Skeletal muscle satellite cell (primary cell): ENCODE measurements at regions not wholly inside any gene's neighbourhood (a gene's known extent, or its start where the extent isn't known, plus 50 kb on each side); places are given as distances from the start of the nearest gene placed in this dataset.

Experiments used
- H3K27me3 ChIP-seq: 2 replicates; pipeline ENCODE4 v1.7.0; 2013; ENCODE audit warnings: low read length; ENCODE audit not compliant: control insufficient read depth, insufficient read depth
- H3K36me3 ChIP-seq: 2 replicates; pipeline ENCODE4 v1.7.0; 2013; ENCODE audit warnings: mild to moderate bottlenecking, control low read depth, low read length; ENCODE audit not compliant: insufficient read depth
- H3K4me1 ChIP-seq: 2 replicates; pipeline ENCODE4 v1.7.0; 2013; ENCODE audit warnings: low read length; ENCODE audit not compliant: control insufficient read depth, insufficient read depth
- H3K4me2 ChIP-seq: 2 replicates; pipeline ENCODE4 v1.7.0; 2013; ENCODE audit warnings: mild to moderate bottlenecking, low read length
- H3K4me3 ChIP-seq: 2 replicates; pipeline ENCODE4 v1.7.0; 2013; ENCODE audit warnings: low read length
- H3K9ac ChIP-seq: 2 replicates; pipeline ENCODE4 v1.7.0; 2013; ENCODE audit warnings: mild to moderate bottlenecking, low read depth, low read length, moderate library complexity
- H3K9me3 ChIP-seq: replicated peaks from 2 replicates; pipeline ENCODE4 v1.7.0; 2013; ENCODE audit warnings: mild to moderate bottlenecking, control low read depth, low read length

DNA sequence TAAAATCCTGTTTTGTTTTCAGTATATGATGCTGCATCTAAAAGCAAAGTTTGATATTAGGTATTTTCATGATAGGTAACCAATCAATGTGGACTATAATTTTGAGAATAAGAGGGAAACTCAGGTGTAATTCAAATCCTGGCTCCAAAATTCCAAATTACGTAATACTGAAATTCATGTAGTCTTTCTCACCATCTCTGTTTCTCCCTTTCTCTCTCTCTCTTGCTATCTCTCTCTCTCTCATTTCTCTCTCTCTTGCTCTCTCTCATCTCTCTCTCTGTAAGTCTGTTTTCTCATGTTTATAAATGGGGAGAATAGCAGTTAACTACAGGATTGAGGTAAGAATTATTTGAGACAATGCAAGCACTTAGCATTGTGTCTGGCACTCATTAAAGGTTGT is 401.1 kb upstream of the TLE4 start:
- no peaks in the 10 kb centered on the region for H3K9me3 ChIP-seq
- H3K27me3 ChIP-seq = no peaks in the 10 kb centered on the region
- H3K4me3 ChIP-seq = no peak overlapping the region
- no peak overlapping the region for H3K4me2 ChIP-seq
- no peaks in the 10 kb centered on the region for H3K4me1 ChIP-seq
- no peaks in the 10 kb centered on the region for H3K36me3 ChIP-seq
- no peak overlapping the region for H3K9ac ChIP-seq

DNA sequence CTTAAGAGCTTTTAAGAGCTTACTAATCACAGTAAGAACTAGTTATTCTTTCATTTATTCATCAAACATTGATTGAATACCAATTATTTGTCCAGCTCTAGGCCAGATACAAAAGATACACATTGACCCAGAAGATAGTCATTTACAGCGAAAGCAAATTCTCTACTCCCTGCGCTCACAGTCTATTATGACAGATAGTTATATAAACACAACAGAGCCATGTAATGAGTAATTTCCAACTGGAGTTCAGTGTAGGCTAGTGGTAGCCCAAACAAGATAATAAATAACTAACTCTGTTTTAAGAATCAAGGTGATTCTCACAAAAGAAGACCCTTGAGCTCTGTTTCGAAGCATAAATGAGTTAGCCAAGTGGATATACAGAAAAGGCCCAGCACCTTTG is 397.8 kb upstream of the TLE4 start:
- Histone ChIP-seq H3K27me3 (no peaks in the 10 kb centered on the region), H3K9me3 (no peaks in the 10 kb centered on the region), H3K36me3 (no peaks in the 10 kb centered on the region), H3K4me3 (no peak overlapping the region), H3K4me2 (no peak overlapping the region), H3K4me1 (no peaks in the 10 kb centered on the region), H3K9ac (no peak overlapping the region)

DNA sequence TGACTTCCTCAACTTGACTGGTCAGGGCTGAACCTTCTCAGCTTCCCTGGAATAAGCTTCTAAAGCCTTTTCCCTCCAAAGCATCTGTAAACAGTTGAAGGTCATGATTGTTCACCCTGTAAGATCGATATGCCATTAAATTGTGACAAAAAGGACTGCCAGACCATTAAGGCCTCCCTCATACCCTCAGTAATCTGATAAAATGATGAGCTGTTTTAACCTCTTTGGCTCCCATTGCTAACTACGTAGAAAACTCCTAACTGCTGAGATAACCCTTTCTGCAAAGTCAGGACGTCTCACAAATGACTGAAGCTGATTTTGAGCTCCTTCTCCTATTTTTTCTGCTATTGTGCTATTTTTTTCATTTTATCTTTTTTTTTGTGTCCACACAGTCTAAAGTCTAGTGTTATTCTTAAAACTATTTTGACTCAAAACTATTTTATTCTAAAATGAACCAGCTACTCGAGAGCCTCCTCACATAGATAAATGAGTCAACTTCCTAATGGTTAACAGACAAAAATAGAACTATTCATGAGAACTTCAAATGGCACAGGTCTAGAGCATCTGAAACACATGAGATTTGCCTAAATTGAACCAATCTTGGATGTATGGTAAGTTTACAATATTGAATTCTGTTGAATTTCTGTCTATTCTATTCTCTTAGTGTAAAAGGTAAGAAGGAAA is 395.6 kb upstream of the TLE4 start:
- no peaks in the 10 kb centered on the region for H3K4me1 ChIP-seq
- no peaks in the 10 kb centered on the region for H3K9me3 ChIP-seq
- no peak overlapping the region for H3K4me3 ChIP-seq
- no peak overlapping the region for H3K4me2 ChIP-seq
- H3K9ac ChIP-seq = no peak overlapping the region
- H3K27me3 ChIP-seq = no peaks in the 10 kb centered on the region
- H3K36me3 ChIP-seq = no peaks in the 10 kb centered on the region

DNA sequence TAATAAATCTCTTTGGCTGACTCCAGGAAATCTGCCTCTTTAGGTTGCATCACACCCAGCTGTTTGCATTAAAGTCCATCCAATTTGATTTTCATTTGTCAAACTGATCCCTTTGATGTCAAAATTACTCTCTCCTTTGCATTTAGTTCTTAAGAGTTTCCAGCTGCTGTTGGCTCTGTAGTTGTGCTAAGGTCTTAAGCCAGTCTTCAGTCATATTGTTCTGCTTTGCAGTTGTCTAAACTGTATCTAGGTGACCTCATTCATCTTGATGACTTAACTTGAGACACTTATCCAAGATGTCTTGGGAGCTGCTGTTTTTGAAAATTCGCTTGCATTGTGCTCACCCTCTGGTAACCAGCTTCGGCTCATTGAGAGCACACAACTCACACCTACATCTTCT is 386.9 kb upstream of the TLE4 start:
- H3K4me2 ChIP-seq = no peak overlapping the region
- peaks cover 7% of the 10 kb centered on the region for H3K4me1 ChIP-seq
- H3K4me3 ChIP-seq = no peak overlapping the region
- H3K9ac ChIP-seq = no peak overlapping the region
- H3K9me3 ChIP-seq = no peaks in the 10 kb centered on the region
- H3K36me3 ChIP-seq = no peaks in the 10 kb centered on the region
- H3K27me3 ChIP-seq = no peaks in the 10 kb centered on the region

DNA sequence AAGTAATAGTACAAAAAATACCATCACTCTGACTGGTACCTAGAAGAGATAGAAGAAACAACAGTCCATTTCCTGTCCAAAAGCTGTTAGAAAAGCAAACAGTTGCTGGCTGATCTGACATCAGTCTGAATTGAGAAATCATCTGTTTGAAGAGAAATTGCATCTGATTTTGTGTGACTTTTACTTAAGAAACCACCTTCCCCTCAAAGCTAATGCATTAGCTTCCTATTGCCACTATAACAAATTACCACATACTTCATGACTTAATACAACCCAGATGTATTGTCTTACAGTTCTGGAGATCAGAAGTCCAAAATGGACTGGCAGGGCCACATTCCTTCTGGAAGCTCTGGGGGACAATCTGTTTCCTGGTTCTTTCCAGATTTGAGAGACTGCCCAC is 385.9 kb upstream of the TLE4 start:
- Histone ChIP-seq H3K27me3 (no peaks in the 10 kb centered on the region), H3K36me3 (no peaks in the 10 kb centered on the region), H3K9ac (no peak overlapping the region), H3K4me2 (no peak overlapping the region), H3K9me3 (no peaks in the 10 kb centered on the region), H3K4me1 (peaks cover 8% of the 10 kb centered on the region), H3K4me3 (no peak overlapping the region)

DNA sequence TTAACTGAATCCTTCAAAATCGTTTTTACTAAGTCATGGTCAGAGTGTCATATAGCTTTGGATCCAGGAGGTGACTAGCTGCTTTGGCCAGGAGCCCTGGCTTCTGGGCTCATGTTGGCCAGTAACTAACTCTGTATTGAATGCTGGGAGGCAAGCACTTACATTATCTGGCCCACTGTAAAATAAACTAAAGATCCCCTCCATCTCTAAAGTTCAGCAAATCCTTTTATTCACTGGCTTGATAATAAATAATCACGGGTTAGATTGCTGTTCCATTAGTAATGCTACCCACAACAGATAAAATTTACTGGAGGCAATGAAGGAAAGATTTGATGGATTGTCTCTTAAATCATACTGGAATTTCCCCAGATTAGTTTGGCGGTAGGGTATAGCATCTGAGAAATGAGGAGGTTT is 382.2 kb upstream of the TLE4 start:
- no peak overlapping the region for H3K4me3 ChIP-seq
- no peak overlapping the region for H3K4me2 ChIP-seq
- no peak overlapping the region for H3K9ac ChIP-seq

DNA sequence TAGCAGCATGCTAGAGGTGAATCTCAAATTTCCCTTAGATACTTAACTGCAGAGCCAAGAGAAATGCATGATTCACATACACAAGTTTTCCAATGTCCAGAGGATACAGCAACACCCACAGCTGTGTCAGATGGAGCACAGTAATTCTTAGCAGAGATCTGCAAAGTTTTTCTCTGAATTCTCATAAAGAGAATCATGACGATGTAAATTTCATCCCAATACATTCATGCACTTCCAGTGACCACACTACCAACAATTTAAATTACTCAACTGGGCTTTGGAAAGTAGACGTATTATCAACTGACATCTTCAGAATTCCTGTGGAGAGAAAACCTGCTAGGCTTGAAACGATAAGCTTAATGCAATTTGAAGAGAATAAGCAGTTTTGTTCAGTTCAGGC is 378.8 kb upstream of the TLE4 start:
- Histone ChIP-seq H3K4me3 (no peak overlapping the region), H3K9me3 (no peaks in the 10 kb centered on the region), H3K4me2 (no peak overlapping the region), H3K9ac (no peak overlapping the region), H3K27me3 (no peaks in the 10 kb centered on the region), H3K36me3 (no peaks in the 10 kb centered on the region), H3K4me1 (peaks cover 16% of the 10 kb centered on the region)

More for the DNA sequence above, 382.2 kb upstream of the TLE4 start:
- H3K36me3 ChIP-seq = no peaks in the 10 kb centered on the region
- H3K27me3 ChIP-seq = no peaks in the 10 kb centered on the region
- H3K9me3 ChIP-seq = no peaks in the 10 kb centered on the region
- peaks cover 8% of the 10 kb centered on the region for H3K4me1 ChIP-seq

DNA sequence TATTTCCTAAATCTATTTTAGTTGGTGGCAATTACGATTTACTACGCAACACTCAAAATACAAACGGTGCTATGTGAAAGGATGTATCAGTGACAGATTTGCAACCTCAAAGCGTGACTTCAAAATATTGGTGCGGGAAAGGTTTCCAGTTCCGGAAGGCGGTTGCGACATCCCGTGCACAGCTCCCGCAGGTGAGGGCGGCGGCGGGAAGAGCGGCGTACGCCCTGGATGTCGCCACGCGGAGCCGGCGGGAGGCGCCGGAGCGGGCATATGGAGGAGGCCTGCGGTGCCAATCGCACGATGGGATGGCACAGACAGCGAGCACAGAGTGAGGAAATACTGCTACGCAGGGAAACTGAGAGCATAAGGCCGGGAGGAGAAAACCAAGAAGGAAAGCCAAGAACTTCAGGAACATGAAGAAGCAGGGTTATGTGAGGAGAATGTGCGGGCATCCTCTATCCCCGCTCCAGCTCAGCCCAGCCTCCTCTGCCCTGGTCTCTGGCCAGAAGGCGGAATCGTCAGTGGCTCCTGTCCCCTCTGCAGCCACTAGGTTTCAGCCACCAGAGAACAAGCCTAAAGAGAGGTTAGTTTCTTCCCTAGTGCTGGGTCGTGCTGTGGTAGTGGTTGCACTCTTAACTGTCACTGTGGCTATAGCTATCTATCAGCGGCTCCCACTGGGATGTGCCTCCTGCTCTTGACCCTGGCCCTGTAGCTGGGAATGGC is 378.1 kb upstream of the TLE4 start:
- no peak overlapping the region for H3K9ac ChIP-seq
- H3K27me3 ChIP-seq = no peaks in the 10 kb centered on the region
- no peak overlapping the region for H3K4me2 ChIP-seq
- H3K36me3 ChIP-seq = no peaks in the 10 kb centered on the region
- H3K4me3 ChIP-seq = no peak overlapping the region
- H3K4me1 ChIP-seq = peaks cover 16% of the 10 kb centered on the region
- no peaks in the 10 kb centered on the region for H3K9me3 ChIP-seq

DNA sequence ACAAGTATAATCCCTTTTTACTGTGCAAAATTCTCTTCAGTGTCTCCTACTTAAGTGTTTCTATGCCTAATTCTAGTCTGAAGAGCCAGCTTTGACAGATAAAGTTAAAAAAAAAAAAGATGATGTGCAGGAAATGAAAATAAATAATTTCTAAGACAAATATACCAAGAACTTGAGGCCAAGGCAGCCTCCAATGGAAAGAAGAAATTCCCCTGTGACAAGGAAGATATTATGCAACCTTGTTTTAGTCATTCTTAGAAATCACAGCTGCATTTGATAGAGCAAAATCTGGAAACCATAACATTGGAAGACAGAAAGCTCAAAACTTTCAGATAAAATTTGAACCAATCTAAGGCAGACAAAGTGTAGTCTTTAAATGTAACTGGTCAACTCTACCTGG is 375.9 kb upstream of the TLE4 start:
- H3K4me1 ChIP-seq = peaks cover 8% of the 10 kb centered on the region
- no peak overlapping the region for H3K4me3 ChIP-seq
- no peaks in the 10 kb centered on the region for H3K9me3 ChIP-seq
- no peak overlapping the region for H3K9ac ChIP-seq
- H3K27me3 ChIP-seq = no peaks in the 10 kb centered on the region
- no peaks in the 10 kb centered on the region for H3K36me3 ChIP-seq
- no peak overlapping the region for H3K4me2 ChIP-seq

DNA sequence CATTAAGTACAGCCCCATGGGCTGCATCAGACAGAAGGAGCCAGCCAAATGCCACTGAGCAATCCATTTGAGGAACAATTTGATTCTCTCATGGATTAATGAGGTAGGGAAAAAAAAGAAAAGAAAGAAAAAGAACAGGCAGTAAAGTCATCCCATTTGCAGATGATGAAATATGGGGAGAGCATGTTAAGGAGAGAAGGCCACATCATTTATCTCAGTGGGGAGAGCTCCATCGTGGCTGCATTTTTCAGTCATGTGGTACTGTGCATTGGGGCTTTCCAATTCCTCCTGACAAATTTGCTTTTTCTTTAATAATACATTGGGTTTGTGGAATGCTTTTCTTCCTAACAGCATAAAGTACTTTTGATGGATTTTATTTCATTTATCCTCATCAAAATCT is 375.2 kb upstream of the TLE4 start:
- Histone ChIP-seq H3K4me3 (no peak overlapping the region), H3K9me3 (no peaks in the 10 kb centered on the region), H3K9ac (no peak overlapping the region), H3K27me3 (no peaks in the 10 kb centered on the region), H3K4me2 (no peak overlapping the region), H3K36me3 (no peaks in the 10 kb centered on the region), H3K4me1 (peaks cover 8% of the 10 kb centered on the region)

DNA sequence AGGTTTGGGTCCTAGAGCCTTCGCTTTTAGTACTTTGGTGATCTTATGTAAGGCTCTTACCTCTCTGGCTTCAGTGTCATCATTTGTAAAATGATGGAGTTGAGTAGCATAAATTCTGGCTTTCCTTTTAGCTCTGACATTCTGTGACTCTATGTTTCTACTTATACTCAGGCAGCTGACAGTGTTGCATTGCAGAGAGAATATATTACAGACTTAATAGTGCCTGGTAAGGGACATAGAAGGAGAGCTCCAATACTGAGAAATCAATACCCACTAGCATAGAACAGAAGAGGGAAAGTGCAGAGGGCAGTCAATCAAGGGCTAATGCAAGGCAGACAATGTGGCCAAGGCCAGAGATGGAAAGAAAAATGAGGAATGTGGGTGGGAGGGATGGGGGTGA is 371.4 kb upstream of the TLE4 start:
- no peaks in the 10 kb centered on the region for H3K27me3 ChIP-seq
- H3K36me3 ChIP-seq = no peaks in the 10 kb centered on the region
- H3K4me1 ChIP-seq = peaks cover 8% of the 10 kb centered on the region

DNA sequence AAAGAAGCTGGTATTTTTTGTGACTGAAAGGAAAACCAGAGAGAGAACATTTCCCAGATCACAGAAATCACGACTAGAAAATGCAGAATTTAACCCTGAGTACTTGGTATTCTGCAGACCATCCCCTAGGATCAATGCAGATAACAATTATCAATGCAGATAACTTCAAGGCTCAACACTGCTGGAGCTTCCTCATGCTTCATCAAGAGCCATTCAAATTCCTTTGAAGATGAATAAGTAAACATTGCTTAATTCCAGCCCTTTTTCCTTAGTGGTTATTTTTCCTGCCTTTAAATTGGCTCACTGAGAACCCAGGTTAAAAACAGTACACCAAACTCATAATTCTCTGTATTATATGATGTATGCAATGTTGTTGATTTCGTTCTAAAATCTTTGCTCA is 370.1 kb upstream of the TLE4 start:
- no peak overlapping the region for H3K4me3 ChIP-seq
- no peaks in the 10 kb centered on the region for H3K27me3 ChIP-seq
- no peak overlapping the region for H3K9ac ChIP-seq
- no peak overlapping the region for H3K4me2 ChIP-seq
- H3K36me3 ChIP-seq = no peaks in the 10 kb centered on the region
- H3K9me3 ChIP-seq = no peaks in the 10 kb centered on the region
- H3K4me1 ChIP-seq = no peaks in the 10 kb centered on the region

More for the DNA sequence above, 371.4 kb upstream of the TLE4 start:
- H3K4me2 ChIP-seq = no peak overlapping the region
- H3K4me3 ChIP-seq = no peak overlapping the region
- no peaks in the 10 kb centered on the region for H3K9me3 ChIP-seq
- no peak overlapping the region for H3K9ac ChIP-seq
